ENCODE measurements at regions not wholly inside any gene's neighbourhood (a gene's known extent, or its start where the extent isn't known, plus 50 kb on each side); places are given as distances from the start of the nearest gene placed in this dataset.
"Not testable (repeated sequence)": the region's sequence is repeated elsewhere in the genome, so short reads cannot be mapped to it uniquely, and the experiment has no call there.

DNA sequence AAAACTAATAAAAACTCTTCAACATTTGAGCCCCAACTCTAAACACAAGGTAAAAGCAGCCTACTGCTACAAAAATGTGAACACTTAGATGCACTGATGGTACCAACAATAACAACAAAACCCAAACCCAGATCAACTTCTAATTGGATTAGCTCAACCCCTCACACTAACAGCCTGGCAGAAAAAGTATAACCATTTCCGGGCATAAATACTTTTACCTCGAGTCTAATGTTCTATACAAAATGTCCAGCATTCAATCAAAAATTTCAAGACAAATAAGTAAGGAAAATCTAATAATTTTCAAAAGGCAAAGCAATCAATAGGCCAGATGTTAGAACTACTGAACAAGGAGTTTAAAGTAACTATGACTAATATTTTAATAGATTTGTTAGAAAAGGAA, 303.3 kb downstream of the ARRDC4 start:
- in situ Hi-C loops (cut with MboI; ENCODE audit: low sequenced_read_pairs): no loop called here

DNA sequence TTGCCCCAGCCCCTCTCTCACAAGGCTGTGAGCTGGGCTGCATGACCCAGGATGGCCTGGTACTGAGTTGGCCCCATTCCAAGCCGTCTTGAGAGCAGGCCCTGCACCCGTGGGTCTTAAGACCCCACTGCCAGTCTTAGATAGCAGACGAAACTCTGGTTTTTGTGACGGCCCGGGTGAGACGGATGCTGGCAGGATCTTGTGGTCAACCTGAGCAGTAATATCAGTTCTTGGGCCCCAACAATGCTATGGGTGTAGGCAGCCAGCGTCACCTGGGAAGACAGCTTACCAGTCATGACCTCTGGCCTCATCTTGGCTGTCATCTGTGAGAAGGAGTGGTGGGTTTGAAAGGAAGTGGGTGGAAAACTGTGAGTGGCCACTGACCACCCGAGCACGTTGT, 305.8 kb downstream of the ARRDC4 start:
- in situ Hi-C loops (cut with MboI; ENCODE audit: low sequenced_read_pairs): no loop called here

DNA sequence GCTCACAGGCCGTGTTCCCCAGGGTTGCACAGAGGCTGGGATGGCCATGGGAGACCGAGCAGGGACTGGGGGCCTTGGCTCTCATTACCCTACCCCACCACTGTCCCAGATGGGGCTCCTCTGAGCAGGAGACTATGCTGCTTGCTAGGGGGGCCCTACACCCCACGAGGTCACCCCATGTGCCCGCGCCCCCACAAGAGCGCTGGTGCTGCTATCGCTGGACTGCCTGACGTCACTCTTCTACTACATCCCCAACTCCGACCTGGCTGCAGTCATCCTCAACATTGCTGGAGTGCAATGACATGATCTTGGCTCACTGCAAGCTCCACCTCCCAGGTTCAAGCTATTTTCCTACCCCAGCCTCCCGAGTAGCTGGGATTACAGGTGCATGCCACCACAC, 307.7 kb downstream of the ARRDC4 start:
- in situ Hi-C loops (cut with MboI; ENCODE audit: low sequenced_read_pairs): no loop called here

DNA sequence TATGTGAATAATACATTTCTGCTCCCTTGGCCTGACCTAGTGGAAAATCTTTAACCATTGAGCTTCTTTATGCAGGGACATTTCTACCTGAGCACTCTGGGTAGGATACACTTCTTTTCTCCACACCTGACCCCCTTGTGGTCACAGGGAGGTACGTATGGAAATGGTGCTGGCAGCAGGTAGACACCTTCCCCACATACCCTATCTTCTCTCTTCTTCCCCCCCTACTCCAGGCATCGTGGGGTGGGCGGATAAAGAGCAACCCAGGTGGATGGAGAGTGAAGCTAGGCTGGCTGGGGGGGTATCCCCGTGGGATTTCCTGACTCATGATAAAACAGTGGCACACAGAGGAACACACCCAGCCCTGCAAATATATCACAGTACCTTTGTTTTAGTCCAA, 312.1 kb downstream of the ARRDC4 start:
- in situ Hi-C loops (cut with MboI; ENCODE audit: low sequenced_read_pairs): no loop called here

DNA sequence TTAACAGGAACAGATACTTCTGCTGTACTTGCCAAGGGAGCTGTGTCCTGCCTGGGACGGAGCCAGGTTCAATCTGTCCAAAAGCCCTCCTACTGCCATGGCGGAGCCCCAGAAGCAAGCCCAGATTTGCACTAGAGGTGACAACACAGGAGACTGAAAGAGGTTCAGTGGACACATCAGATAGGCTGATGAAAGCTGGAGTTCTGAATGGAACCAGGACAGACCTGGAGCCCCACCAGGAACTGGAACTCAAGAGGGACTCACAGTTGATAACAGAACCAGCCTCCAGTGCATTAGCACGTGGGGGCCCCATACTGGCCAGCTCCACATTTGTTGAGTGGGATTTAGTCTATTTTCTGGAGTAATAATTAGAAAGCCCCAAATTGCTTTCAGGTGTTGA, 315.5 kb downstream of the ARRDC4 start:
- in situ Hi-C loops (cut with MboI; ENCODE audit: low sequenced_read_pairs): no loop called here

DNA sequence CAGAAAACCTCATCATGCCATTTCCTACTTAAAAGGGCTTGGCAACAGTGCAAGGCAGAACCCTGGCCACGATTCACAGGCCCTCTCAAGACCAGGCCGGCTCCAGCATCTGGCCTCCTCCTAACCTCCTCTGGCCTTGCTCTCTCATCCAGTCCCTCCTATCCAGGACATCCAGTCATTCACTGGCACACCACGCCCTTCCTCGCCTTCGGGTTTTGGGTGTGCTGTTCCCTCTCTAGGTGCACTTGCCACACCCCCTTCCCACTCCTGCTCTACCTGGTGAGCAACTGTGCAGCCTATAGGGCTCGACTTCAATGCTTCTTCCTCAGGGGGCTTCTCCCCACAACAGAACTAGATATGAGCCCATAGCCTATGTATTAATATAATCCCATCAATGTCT, 317.1 kb downstream of the ARRDC4 start:
- in situ Hi-C loops (cut with MboI; ENCODE audit: low sequenced_read_pairs): no loop called here

DNA sequence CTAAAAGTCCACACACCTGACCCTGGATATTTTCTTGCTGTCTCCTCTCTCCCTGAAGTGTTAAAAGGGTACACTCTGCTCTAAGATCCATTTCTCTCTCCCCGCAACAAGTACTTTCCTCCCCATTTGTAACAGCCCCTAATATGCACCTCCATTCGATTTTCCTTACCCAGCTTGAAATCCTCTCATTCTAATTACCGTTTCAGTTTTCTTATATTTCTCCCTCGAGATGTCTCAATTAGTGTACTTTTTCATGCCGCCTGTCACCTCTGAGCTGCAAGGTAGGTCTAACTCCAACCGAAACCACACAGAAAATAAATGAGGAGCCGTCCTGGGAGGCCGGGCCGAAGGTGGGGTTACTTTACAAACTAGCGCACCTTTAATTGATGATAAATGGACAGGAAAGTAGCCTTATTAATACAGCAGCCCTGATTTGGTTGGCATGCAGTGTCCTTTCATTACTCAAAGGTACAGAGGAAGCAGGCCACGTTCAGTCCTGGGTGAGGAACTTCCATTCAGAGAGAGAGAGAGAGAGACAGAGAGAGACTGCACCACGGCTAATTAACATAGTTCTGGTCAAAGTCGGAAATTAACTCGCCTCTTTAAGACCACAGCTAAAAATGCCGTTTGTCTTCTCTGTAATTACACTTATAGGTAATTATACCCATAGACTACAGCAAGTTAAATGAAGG, 319.9 kb downstream of the ARRDC4 start:
- in situ Hi-C loops (cut with MboI; ENCODE audit: low sequenced_read_pairs): no loop called here

DNA sequence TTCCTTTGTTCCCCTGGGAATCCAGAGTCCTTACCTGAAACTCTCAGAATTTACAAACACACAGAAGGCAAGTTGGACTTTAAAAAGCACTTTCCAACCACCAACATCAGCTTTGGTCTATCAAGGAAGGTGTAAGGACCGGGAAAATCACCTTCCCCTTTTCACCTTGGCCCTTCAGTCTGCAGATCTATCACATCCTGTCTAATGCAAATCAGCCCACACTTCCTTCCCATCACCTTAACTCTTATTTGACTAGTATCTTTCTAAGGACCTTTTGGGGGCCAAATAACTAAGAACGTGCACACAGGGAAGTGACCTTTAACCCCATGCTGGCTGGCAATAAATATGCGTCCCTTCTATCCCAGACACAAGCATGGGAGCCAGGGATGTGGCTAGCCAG, 320.6 kb downstream of the ARRDC4 start:
- in situ Hi-C loops (cut with MboI; ENCODE audit: low sequenced_read_pairs): no loop called here

DNA sequence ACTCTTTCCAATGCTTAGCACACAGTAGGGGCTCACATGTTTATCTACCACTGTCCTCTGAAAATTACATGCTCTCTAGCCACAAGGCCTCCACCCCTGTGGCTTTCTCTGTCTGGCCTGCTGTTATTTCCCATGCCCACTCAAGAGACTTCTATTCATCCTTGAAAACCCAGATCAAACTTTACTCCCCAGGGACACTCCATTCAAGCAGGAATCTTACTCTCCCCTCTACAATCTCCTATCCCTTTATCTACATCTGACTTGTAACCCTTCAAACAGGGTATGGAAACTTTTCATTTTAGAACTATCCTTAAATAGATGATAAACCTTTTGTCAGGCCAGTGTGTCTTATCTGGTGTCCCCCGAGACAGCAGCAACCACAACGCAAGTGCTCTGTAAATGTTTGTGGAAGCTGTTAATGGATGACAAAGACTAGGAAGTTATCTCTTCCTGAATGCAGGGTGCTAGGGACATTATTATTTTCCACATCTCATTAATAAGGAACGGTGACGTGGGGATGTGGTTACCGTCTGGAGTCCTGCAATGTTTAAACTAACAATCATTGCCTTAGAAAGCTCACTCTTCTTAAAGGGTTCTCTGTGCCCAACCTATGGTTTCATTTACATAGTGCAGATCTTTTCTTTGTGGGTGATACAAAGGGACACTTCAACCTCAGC, 322.3 kb downstream of the ARRDC4 start:
- in situ Hi-C loops (cut with MboI; ENCODE audit: low sequenced_read_pairs): no loop called here

DNA sequence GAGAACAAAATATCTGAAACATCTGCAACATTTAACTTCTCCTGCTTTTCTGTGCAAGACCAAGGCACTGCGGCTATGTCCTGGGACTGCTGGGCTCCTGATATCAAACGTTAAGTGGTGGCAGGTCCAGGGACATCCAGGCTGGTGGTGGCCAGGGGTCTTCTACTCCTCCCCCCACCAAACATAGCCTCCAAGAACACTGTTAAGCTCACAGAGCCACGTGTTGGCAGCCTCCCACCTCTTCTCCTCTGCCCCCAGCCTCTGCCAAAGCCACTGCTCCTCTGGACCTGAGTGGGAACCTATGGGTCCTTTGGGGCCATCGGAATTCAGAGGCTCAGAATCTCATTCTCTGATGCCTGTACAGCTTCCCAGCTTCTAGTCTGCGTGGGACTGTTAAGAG, 325.7 kb downstream of the ARRDC4 start:
- in situ Hi-C loops (cut with MboI; ENCODE audit: low sequenced_read_pairs): no loop called here

DNA sequence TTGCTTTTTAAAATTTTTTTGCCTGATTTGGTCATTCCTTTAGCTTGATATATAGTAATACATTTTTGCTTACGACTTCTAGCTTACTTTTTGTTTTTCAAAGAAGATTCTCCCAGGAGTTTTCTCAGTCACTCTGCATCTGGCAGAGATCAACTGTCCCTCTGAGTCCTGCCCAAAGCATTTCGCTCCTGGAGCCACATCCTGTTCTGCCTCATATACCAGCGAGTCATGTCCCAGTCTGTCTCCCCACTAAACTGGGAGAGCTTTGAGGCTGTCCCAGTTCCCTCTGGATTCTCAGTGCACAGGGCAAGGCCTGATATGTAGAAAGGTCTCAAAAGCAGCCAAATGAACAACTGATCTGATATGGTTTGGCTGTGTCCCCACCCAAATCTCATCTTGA, 326.3 kb downstream of the ARRDC4 start:
- in situ Hi-C loops (cut with MboI; ENCODE audit: low sequenced_read_pairs): no loop called here

DNA sequence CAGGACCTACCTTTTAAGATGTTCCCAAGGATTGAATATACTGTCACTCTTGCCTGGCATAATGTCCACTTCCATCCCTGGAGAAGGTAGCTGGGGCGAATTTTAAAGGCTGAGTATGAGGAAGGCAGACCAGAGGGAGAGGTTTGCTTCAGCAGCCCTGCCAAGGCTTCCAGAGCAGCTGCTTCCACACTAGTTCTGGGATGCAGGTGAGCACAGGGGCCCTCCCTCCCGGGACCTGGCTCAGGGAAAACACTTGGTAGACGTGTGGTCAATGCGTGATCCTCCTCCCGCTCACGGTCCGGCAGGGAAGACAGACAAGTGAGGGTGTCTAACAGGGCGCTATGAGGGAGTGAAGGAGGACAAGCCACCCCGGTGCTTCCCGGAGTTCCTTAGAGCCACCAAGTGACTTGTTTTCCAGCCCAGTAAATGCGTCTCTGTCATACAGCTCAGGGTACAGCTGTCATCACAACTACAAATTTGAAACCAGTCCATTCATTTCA, 327.6 kb downstream of the ARRDC4 start:
- in situ Hi-C loops (cut with MboI; ENCODE audit: low sequenced_read_pairs): no loop called here

DNA sequence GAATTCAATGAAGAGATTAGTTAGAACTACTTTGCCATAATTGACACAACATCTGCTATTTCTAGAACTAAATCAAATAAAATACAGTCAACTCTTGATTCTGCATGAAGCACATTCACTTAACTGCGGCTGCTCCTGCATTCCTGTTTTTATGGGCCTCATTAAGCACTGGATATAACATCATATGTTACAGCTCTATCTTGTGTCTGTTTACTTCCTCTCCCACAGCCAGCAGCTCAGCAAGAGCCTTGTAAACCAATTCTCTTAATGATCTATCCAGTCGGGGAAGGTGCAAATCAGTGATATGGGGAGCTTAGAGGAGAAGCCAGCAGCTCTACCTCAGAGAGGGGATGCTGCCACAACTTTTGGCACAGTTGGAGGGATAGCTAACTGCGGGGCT, 329.2 kb downstream of the ARRDC4 start:
- in situ Hi-C loops (cut with MboI; ENCODE audit: low sequenced_read_pairs): no loop called here

DNA sequence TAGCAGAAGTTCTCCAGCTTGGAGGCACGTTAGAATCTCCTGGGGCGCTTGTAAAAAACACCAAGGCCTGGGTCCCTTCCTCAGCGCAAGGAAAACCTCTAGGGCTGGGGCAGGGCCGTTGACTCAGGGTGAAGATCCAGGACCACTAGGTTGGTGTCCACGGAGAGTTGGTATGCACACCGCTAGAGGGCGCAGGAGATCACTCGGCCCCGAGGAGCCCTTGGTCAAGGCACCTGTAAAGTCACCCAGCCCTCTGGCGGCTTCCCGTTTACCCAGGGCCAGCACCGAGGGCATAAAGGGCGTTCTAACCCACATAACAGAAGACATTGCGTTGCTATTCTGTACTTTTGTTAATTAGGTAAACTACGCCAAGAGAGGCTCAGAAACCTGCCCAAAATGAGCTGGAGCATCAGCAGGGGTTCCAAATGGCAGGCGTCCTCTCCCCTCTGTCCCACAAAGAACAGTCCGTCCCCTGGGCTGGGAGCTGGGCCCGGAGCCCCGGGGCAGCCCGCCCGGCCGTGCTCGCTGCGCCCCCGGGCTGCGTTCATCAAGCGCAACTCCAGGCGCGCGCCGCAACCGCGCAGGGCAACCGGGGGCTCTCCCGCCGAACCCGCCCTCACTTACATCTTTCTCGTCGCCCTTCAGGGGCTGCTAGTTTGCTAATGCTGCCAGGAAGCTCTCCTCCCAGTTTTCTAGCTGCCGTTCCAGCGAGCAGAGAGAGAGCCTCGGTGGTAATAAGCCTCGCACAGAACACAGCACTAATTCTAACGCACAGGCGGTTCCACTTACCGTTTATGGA, 332.1 kb downstream of the ARRDC4 start:
- in situ Hi-C loops (cut with MboI; ENCODE audit: low sequenced_read_pairs): no loop called here

DNA sequence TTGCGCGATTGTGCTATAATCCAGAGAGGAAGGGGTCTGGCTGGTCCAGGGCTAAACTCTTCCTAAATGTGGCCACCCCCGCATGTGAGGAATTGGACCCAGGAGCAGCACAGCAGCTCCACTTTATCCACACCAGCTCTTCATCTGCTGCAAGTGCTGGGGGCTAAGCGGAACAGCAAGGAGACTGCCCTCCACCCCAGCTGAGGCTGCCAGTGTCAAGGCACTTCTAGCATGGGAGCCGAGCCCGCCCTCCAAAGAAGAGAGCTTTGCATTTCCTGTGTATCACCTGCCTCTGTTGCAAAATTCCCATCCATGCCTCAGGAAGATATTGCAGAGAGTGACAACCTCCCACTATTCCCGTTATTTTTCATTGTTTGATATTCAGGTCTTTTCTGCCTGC, 333.6 kb downstream of the ARRDC4 start:
- in situ Hi-C loops (cut with MboI; ENCODE audit: low sequenced_read_pairs): no loop called here

DNA sequence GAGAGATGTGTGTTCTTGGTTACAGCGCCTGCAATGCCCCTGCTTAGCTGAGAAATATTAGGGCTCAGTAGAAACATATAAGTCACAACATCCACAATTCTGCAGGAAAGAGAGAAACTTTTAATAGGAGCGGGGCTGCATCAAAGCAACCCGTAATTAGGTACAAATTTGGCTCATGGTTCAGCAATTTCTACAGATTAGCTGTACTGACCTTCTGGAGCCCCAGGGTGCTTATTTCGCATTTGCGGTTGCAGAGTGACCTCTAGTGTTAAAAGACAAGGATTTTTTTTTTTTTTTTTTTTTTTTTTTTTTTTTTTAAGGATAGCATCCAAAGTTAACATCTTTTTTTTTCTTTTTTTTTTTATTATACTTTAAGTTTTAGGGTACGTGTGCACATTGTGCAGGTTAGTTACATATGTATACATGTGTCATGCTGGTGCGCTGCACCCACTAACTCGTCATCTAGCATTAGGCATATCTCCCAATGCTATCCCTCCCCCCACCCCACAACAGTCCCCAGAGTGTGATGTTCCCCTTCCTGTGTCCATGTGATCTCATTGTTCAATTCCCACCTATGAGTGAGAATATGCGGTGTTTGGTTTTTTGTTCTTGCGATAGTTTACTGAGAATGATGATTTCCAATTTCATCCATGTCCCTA, 334.7 kb downstream of the ARRDC4 start:
- in situ Hi-C loops (cut with MboI; ENCODE audit: low sequenced_read_pairs): not testable (repeated sequence)

DNA sequence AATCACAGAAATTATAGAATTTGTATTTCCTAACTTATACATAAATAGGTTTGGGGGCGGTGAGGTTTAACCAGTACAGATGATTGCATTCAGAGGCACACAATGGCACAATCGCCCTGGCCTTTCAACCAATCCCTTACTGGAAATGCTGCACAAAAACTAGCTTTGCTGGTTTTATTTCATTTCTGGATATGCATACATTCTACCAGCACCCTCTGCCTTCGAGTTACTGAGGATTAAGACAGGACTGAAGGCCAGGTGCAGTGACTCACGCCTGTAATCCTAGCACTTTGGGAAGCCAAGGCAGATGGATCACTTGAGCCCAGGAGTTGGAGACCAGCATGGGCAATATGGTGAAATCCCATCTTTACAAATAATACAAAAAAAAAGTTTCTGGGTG, 336.1 kb downstream of the ARRDC4 start:
- in situ Hi-C loops (cut with MboI; ENCODE audit: low sequenced_read_pairs): no loop called here

DNA sequence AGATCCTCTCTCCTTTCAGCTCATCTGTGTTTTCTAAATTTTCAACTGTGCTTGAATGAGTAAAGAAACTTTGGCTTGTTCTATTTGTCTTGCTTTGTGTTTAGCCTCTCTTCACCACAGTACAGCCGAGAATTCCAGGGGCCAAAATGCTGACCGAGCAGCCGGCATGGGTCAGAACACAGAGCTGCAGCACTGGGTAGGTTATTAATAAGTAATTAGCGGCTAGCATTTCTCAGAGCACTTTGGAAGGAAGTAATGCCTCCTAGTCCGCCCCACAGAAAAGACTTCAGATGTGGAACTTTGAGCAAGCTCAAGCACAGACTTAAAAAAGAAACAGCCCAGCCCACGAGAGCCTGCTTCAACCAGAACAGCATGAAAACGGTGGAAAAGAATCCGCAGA, 343.9 kb downstream of the ARRDC4 start:
- in situ Hi-C loops (cut with MboI; ENCODE audit: low sequenced_read_pairs): loop anchor here (10.0 kb wide), 1 partner anchor 120 kb away; no protein-coding TSS in a partner anchor

DNA sequence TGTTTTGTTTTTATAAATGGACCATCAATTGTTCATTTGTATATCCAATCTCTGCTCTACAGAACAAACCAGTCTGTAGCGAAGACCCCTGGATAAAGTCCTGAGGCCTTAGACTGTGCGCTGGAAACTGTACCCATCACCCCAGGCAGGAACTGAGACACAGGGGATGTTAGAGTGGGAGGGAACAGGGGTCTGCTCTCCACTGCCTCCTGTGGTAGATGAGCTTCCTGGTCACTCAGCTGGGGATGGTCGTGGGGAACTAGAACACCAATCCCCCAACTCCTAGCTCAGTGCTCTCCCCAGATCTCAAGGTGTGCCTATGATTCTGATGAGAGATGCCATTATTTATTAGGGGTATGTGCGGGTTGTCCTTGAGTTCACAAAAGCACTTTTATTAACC, 340.2 kb upstream of the IGF1R start:
- in situ Hi-C loops (cut with MboI; ENCODE audit: low sequenced_read_pairs): loop anchor here (10.0 kb wide), 1 partner anchor 117 kb away; no protein-coding TSS in a partner anchor

DNA sequence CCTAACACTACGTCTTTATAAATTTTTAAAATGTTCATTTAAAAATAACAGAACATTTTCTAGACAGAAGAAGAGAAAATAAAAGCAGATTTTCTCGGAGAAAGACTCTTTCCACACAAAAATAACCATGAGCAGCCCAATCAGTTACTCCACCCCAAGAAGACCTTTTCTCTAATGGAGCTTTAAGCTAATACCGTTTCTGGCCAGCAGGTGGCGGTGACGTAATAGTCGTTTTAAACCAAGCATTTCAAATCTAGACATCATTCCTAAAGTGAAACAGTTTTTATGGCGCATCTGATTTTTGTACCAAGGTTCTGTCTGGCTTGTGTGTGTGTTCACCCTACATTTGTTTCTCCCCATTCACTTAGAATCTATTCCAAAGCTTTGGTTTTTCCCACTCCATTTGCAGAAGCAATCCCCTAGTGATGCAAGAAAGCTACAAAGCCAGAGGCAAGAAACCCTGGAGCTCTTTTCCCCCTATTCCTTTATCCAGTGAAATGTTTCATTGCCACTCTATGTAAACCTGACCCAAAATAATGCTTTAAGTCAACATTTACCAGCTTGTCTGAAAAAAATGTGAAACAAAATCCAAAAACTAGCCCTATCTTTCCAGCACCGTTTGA, 336.7 kb upstream of the IGF1R start:
- in situ Hi-C loops (cut with MboI; ENCODE audit: low sequenced_read_pairs): no loop called here

DNA sequence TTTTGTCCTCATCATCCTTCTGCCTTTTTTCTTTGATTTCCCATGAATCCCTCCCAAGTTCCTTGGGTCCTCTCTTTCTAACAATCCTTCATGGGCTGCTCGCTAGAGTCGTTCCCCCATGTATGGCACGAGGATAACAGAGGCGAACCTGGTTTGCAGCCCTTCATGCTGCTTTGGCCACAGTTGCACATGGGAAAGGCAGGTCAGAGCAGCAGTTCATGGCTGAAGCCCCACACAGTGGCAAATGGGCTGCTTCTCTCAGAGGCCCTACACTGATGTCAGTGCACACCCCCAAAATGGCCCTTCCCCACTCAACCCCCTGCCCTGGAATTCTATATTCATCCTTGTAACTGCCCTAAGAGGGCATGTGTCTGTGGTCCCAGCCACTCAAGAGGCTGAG, 335.4 kb upstream of the IGF1R start:
- in situ Hi-C loops (cut with MboI; ENCODE audit: low sequenced_read_pairs): no loop called here
